GM21723 (cell line): ENCODE measurements at regions not wholly inside any gene's neighbourhood (a gene's known extent, or its start where the extent isn't known, plus 50 kb on each side); places are given as distances from the start of the nearest gene placed in this dataset.

Experiments
- ATAC-seq: cut with Tn5 transposase; IDR thresholded peaks from one replicate; pipeline ENCODE4 v1.9.1; 2021; ENCODE audit warnings: mild to moderate bottlenecking, moderate library complexity; ENCODE audit not compliant: unreplicated experiment

DNA sequence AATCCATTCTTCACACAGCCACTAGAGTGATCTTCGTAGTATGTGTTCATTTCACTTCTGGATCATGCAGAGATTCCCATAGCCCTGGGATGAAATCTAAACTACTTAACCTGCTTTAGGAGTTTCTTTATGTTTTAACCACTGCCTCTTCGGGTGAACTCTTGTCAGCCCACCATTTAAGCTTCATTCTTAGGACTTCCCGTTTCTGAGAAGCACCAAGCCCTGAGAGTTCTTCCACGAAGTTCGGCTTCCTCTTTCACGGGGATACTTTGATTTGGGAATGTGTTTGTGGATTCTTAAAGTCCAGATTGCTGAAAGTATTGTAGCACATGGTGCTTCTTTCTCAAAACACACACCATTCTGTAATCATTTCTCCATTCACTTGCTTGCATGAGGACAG lies 205.0 kb downstream of the UBE2E3 start:
- ATAC-seq: no peak

- no peak for ATAC-seq
Observed at GRCh38 chr2:181185948-181186347, 205.5 kb downstream of the UBE2E3 start.

DNA sequence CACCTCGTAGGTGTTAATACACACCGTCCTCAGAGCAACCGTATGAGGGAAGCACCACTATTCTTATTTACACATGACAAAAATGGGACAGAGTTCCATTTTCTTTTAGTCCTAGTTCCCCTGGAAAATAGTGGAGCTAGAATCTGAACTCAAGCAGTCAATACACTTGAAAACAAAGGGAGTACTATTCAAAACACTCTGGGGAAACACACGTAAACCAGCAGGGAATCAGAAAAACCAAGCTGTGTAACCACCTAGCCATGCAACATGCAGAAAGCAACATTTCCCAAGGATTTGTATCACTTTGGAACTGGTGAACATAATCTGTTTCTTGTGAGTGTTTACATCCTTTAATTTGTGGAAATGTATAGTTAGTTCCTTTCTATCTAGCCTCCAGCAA lies 208.2 kb downstream of the UBE2E3 start:
- ATAC-seq: no peak

DNA sequence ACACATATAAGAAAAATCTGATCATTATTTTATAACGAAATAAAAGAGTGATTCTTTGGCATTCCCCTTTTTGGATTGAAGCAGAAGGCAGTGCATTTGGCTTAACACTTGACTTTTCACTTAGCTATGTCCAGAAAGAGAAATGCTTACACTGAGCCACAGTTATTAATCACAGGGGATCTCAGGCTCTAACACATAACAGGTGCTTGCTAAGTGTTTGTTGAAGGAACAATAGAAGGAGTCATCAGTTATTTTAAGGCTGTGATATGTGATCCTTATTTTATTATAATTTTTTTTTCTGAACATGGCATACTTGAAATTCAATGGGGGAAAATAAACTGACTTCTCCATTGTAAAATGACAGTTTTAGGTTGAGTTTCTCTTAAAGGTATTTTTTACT lies 209.5 kb downstream of the UBE2E3 start:
- ATAC-seq: no peak

- ATAC-seq: no peak
Observed at GRCh38 chr2:181190711-181191110, 210.3 kb downstream of the UBE2E3 start.

- ATAC-seq: no peak
Observed at GRCh38 chr2:181193550-181193949, 213.1 kb downstream of the UBE2E3 start.

DNA sequence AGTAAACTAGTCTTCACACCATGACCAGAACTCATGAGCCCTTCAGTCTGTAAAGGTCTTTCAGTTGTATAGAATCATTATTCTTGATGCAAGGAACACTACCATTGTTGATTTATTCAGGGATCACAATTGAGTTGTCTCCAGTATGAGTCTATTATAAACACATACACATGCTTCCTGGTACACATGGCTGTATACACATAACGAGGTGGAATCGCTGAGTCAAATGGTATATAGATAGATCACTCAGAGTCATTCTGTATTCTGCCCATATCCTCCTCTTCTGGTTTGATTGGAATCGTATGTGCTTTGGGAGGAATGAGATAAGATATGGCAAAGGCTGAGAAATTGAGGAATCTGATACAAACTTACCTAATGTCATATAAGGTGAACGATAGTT lies 216.0 kb downstream of the UBE2E3 start:
- ATAC-seq: no peak

DNA sequence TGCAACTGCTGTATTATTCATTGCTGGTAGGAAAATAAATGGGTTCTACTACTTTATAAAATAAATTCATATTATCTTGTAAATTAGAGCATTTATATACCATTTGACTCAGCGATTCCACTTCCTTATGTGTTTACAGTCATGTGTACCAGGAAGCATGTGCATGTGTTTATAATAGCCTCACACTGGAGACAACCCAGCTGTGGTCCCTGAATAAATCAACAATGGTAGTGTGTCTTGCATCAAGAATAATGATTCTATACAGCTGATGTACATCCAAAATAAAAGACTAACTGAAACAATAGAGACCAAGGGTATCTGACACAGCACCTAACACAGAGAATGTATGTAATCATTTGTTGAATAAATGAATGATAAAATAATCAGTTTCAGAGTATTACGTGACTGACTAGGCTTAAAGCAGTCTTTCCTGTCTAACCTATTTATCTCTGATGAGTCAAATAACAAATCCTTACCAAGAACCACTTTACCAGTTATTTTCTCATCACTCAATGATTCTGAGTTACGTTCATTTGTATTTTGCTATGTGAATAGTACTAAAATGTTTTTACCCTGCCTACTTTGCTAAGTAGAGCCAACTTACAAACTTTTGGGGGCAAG lies 216.8 kb downstream of the UBE2E3 start:
- ATAC-seq: no peak

DNA sequence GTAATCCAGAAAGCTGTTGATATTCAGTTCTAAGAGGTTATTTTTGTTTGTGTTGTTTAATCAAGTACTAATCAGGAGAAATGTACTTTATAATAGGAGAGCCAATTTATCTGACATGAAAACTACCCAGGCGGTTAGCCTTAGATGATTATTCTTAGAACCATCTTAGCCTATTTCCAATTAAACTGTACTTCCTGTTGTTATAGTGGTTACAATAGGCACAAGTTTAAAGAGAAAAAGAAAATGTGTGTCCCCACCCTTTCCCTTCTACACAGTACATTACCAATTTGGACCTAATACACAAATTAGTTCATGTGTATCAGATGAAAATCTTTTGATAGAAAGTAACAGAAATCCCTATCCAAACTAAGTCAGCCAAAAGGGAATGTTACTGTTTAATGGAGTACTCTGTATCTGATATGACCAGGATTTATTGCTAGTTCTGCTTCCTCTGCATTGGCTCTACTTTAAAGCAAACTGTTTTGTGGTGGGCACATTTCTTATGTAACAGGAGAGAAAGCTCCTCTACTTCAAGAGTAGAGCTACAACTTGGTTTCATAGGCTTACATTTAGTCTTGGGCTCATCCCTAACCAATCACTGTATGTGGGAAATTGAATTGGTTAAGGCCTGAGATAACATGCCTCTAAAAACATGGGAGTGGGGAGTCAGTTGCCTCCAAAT lies 217.9 kb downstream of the UBE2E3 start:
- no peak for ATAC-seq

- no peak for ATAC-seq
Observed at GRCh38 chr2:181203412-181203811, 223.0 kb downstream of the UBE2E3 start.

GRCh38 chr2:181203916-181204315 lies 223.5 kb downstream of the UBE2E3 start:
- ATAC-seq: no peak

DNA sequence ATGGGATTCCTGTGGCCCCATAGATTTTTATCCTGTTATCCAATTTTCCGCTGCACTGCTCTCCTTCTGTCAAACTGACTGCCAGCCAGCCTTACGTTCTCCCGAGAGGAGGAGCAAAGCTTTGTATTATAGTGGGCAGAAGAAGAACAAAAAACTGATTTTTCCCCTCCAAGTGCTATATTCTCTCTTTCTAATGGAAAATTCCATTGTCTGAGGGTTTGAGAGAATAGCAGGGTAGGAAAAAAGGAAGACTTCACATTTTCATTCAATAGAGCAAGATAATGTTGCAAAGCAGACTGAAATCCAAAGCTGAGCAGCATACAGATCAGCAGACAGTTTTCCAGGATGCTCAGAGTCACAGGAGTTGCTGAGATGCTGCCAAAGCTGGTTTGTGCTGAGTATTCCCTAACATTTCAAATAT lies 238.0 kb downstream of the UBE2E3 start:
- no peak for ATAC-seq

- no peak for ATAC-seq
Observed at GRCh38 chr2:181223234-181223633, 234.0 kb upstream of the ITGA4 start.

GRCh38 chr2:181224866-181225265 lies 232.3 kb upstream of the ITGA4 start:
- ATAC-seq: no peak

DNA sequence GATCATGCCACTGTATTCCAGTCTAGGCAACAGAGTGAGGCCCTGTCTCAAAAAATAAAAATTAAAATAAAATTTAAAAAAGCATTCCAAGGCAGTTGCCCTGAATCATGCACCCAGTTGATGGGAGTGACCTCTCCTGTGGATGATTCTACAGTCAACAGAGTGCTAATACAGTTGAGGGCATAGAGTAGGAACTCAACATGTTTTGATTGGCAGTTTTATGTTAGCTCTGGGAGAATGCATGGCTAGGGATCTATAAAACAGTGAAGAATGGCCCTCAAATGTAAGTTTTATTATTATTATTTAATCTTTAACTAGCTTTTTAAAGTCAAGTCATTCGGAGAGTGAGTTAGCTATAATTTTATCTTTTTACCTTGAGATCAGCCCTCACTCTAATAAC lies 228.5 kb upstream of the ITGA4 start:
- no peak for ATAC-seq

DNA sequence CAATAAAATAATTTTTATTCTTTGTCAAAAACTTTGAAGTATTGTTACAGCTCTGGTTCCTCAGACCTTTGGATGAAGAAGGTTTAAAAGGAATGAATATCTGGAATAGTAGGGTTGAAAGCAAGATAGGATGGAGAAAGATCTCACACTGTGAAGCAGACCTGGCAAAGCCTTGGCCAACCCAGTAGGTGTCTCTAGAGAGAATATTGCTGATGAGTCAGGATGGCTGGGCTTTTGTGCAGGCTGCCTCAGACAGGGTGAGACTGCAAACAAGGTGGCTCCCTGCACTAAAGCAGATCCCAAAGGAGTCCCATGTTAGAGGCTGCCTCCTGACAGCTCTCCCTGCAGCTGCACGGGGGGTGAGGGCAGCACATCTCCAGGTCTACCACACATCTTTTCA lies 226.0 kb upstream of the ITGA4 start:
- no peak for ATAC-seq

- ATAC-seq: no peak
Observed at GRCh38 chr2:181231886-181232621, 225.1 kb upstream of the ITGA4 start.

GRCh38 chr2:181234487-181234891 lies 222.7 kb upstream of the ITGA4 start:
- ATAC-seq: no peak

DNA sequence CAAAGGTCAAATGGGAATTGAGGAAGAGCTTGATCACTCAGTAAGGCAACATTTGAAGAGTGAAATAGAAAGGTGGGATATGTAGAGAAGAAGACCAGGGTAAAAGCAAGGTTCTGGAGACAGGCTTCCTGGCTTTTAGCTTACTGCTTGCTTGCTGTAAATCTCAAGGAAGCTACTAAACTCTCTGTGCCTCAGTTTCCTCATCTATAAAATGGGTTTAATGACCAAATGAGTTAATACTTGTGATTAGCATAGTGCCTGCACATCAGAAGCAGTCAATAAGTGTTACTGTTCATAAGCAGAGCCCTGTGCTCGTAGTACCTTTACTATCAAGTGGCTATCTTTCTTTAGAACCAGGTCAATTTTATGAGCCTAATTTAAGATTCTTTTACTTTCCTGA lies 222.2 kb upstream of the ITGA4 start:
- no peak for ATAC-seq

- peak; percentile 96 for ATAC-seq
Observed at GRCh38 chr2:181235683-181236459, 221.3 kb upstream of the ITGA4 start.

DNA sequence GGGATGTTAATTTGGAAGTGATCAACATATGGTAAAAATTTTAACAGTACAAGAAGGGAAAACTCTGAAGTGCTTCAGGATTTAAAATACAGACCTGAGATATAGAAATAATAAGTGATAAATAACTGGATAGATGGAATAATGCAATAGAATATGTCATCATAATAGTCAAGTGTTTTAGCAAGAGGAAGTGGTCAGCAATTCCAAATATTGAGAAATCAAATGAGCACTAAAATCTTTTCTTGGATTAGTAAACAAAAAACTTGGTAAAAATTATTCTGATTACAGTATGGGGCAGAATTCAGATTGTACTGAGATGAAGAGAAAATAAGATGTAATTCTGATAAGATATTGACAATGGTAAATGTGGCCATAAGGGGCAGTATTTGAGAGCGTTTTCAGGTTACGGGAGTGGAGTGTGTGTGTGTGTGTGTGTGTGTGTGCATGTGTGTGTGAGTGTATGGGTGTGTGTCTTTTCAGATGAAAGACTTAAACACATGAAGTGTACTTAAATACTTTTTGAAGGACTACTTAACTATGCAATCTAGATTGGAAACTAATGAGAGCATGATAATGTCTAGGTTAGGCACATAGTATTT lies 217.9 kb upstream of the ITGA4 start:
- no peak for ATAC-seq
